Islet of Langerhans (tissue), 1 donor: ENCODE measurements at regions not wholly inside any gene's neighbourhood (a gene's known extent, or its start where the extent isn't known, plus 50 kb on each side); places are given as distances from the start of the nearest gene placed in this dataset.
"Not testable (repeated sequence)": the region's sequence is repeated elsewhere in the genome, so short reads cannot be mapped to it uniquely, and the experiment has no call there.

Experiments used
- FAIRE-seq: peaks from one replicate; lab custom pipeline; 2011; peaks lifted over from hg19 to GRCh38; lab: Jason Lieb, UNC

- FAIRE-seq = no peak
Observed at GRCh38 chr14:34062353-34062973, 111.6 kb upstream of the EGLN3 start.

- FAIRE-seq = no peak
Observed at GRCh38 chr14:34060651-34060999, 109.8 kb upstream of the EGLN3 start.

- no peak for FAIRE-seq
Observed at GRCh38 chr14:34059925-34060650, 109.2 kb upstream of the EGLN3 start.

- no peak for FAIRE-seq
Observed at GRCh38 chr14:34059037-34059924, 108.4 kb upstream of the EGLN3 start.

- FAIRE-seq = no peak
Observed at GRCh38 chr14:34058510-34058909, 107.6 kb upstream of the EGLN3 start.

GRCh38 chr14:34056046-34056445 lies 105.2 kb upstream of the EGLN3 start:
- FAIRE-seq = no peak

GRCh38 chr14:34055157-34055950 lies 104.5 kb upstream of the EGLN3 start:
- no peak for FAIRE-seq

GRCh38 chr14:34053666-34054065 lies 102.8 kb upstream of the EGLN3 start:
- FAIRE-seq = no peak

- FAIRE-seq = no peak
Observed at GRCh38 chr14:34052658-34053014, 101.8 kb upstream of the EGLN3 start.

GRCh38 chr14:34051966-34052657 lies 101.2 kb upstream of the EGLN3 start:
- no peak for FAIRE-seq

GRCh38 chr14:34050606-34051005 lies 99.7 kb upstream of the EGLN3 start:
- no peak for FAIRE-seq

GRCh38 chr14:34049790-34050189 lies 98.9 kb upstream of the EGLN3 start:
- no peak for FAIRE-seq

GRCh38 chr14:34049187-34049586 lies 98.3 kb upstream of the EGLN3 start:
- FAIRE-seq = not testable (repeated sequence)

GRCh38 chr14:34046799-34047520 lies 96.1 kb upstream of the EGLN3 start:
- no peak for FAIRE-seq

GRCh38 chr14:34044666-34045306 lies 93.9 kb upstream of the EGLN3 start:
- FAIRE-seq = no peak

GRCh38 chr14:34044373-34044637 lies 93.4 kb upstream of the EGLN3 start:
- FAIRE-seq = no peak

GRCh38 chr14:34043627-34044372 lies 92.9 kb upstream of the EGLN3 start:
- FAIRE-seq = no peak

GRCh38 chr14:34041220-34041619 lies 90.3 kb upstream of the EGLN3 start:
- no peak for FAIRE-seq

GRCh38 chr14:34040766-34041165 lies 89.9 kb upstream of the EGLN3 start:
- no peak for FAIRE-seq

- no peak for FAIRE-seq
Observed at GRCh38 chr14:34039428-34040047, 88.7 kb upstream of the EGLN3 start.
